HEK293T (cell line): ENCODE measurements at regions not wholly inside any gene's neighbourhood (a gene's known extent, or its start where the extent isn't known, plus 50 kb on each side); places are given as distances from the start of the nearest gene placed in this dataset.

Experiments used
- ELF4 ChIP-seq: fragments of 450-650 bp; IDR thresholded peaks from 2 replicates; pipeline ENCODE4 v1.6.1; 2017; ENCODE audit warnings: antibody characterized with exemption
- FOXK2 ChIP-seq: fragments of 450-650 bp; IDR thresholded peaks from 2 replicates; pipeline ENCODE4 v1.6.1; 2016; ENCODE audit warnings: mild to moderate bottlenecking
- FOXM1 ChIP-seq: fragments of 450-650 bp; IDR thresholded peaks from 2 replicates; pipeline ENCODE4 v1.6.1; 2017; ENCODE audit warnings: mild to moderate bottlenecking, borderline replicate concordance
- HDGF ChIP-seq: fragments of 450-650 bp; IDR thresholded peaks from 2 replicates; pipeline ENCODE4 v1.6.1; 2017; ENCODE audit warnings: antibody characterized with exemption, borderline replicate concordance
- L3MBTL2 ChIP-seq: fragments of 450-650 bp; conservative IDR thresholded peaks from 2 replicates; pipeline ENCODE4 v1.6.1; 2016; ENCODE audit warnings: mild to moderate bottlenecking
- LEF1 ChIP-seq: fragments of 450-650 bp; IDR thresholded peaks from 2 replicates; pipeline ENCODE4 v1.6.1; 2017; ENCODE audit warnings: mild to moderate bottlenecking, borderline replicate concordance
- NFRKB ChIP-seq: fragments of 450-650 bp; IDR thresholded peaks from 2 replicates; pipeline ENCODE4 v1.6.1; 2016; ENCODE audit warnings: mild to moderate bottlenecking, moderate library complexity
- PKNOX1 ChIP-seq: fragments of 450-650 bp; IDR thresholded peaks from 2 replicates; pipeline ENCODE4 v1.6.1; 2016
- SP1 ChIP-seq: fragments of 450-650 bp; IDR thresholded peaks from 2 replicates; pipeline ENCODE4 v1.6.1; 2017
- SUZ12 ChIP-seq: fragments of 450-650 bp; IDR thresholded peaks from 2 replicates; pipeline ENCODE4 v1.6.1; 2016; ENCODE audit warnings: mild to moderate bottlenecking
- TARDBP ChIP-seq: fragments of 450-650 bp; IDR thresholded peaks from 2 replicates; pipeline ENCODE4 v1.6.1; 2016

- no peak for TF ChIP-seq FOXK2
- no peak for TF ChIP-seq PKNOX1
- TF ChIP-seq SUZ12, result no peak
- TF ChIP-seq TARDBP, result no peak
- TF ChIP-seq FOXM1, result no peak
- TF ChIP-seq ELF4, result no peak
- TF ChIP-seq NFRKB, result no peak
- no peak for TF ChIP-seq HDGF
- TF ChIP-seq SP1, result no peak
- TF ChIP-seq LEF1, result no peak
- no peak for TF ChIP-seq L3MBTL2
Observed at GRCh38 chr2:129334128-129334527, 645.3 kb upstream of the RAB6C start.
